ENCODE measurements at regions not wholly inside any gene's neighbourhood (a gene's known extent, or its start where the extent isn't known, plus 50 kb on each side); places are given as distances from the start of the nearest gene placed in this dataset.

DNA sequence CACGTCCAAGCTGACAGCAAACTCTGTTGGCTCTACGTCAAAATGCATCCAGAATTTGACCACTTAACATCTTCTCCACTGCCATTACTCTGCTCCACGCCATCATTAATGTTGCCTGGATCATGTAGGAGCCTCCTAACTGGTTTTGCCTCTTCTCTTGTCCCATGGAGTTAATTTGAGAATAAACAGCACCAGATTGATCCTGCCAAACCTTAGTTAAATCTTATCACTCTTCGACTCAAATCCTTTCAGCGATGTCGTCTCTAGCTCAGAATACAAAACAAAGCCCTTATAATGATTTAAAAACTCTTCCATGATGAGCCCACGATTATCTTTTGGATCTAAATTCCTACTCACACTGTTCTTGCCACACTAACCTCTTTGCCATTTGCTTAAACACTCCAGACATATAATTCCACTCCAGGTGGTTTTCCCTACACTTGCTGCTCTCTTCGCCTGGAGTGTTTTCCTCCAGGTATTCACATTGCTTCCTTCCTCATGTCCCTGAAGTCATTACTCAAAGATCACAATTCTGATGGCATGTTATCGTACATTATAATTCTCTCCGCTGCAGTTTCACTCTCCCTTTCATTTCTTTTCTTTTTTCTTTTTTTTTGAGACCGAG, 90.7 kb upstream of the KCNK2 start:
- ATAC-seq (ENCODE audit: low read depth) (no peak), DNase-seq (no peak)
- POLR2A ChIA-PET, result no interaction called here
- Histone ChIP-seq H3K27me3 (replicated peaks in 1 of 4; ENCODE audit: control extremely low read depth in 1 of 4, control insufficient read depth in 3 of 4, insufficient read depth in 4 of 4, low read length in 3 of 4) (no peaks in the 10 kb centered on the region), H3K9me3 (ENCODE audit: control extremely low read depth in 1 of 3, control insufficient read depth in 2 of 3, insufficient read depth in 1 of 3, low read length in 2 of 3) (no peaks in the 10 kb centered on the region), H3K27ac (ENCODE audit: low read length in 2 of 2) (no peak overlapping the region), H3K4me3 (ENCODE audit: control extremely low read depth in 1 of 5, extremely low read depth in 1 of 5, insufficient read depth in 1 of 5, low read depth in 2 of 5, low read length in 4 of 5) (no peak overlapping the region), H3K79me2 (ENCODE audit: control insufficient read depth, insufficient read depth, low read length) (no peaks in the 10 kb centered on the region), H3K9ac (ENCODE audit: low read length) (no peak overlapping the region), H4K20me1 (ENCODE audit: control insufficient read depth, insufficient read depth, low read length, poor library complexity, severe bottlenecking) (no peaks in the 10 kb centered on the region), H3K4me2 (replicated peaks; ENCODE audit: low read depth, low read length, poor library complexity, severe bottlenecking) (no peak overlapping the region), H3K4me1 (ENCODE audit: control insufficient read depth in 2 of 2, insufficient read depth in 2 of 2, low read length in 2 of 2) (no peaks in the 10 kb centered on the region), H3K36me3 (replicated peaks in 1 of 2; ENCODE audit: control extremely low read depth in 1 of 2, control insufficient read depth in 1 of 2, extremely low read depth in 1 of 2, insufficient read depth in 2 of 2, low read length in 1 of 2) (no peaks in the 10 kb centered on the region), H2AFZ (ENCODE audit: insufficient read depth, low read depth, low read length, poor library complexity, severe bottlenecking) (no peak overlapping the region)
- intact Hi-C loops (cut with micrococcal nuclease), result no loop called here
- no peaks in the 10 kb centered on the region for H3K9me3 Mint-ChIP-seq (ENCODE audit: insufficient read depth)
- CTCF ChIA-PET, result no interaction called here
- no peaks in the 10 kb centered on the region for H3K27me3 Mint-ChIP-seq
- H3K4me1 Mint-ChIP-seq, result no peaks in the 10 kb centered on the region
- H3K4me3 Mint-ChIP-seq, result no peak overlapping the region
- TF ChIP-seq, protein P1, sequence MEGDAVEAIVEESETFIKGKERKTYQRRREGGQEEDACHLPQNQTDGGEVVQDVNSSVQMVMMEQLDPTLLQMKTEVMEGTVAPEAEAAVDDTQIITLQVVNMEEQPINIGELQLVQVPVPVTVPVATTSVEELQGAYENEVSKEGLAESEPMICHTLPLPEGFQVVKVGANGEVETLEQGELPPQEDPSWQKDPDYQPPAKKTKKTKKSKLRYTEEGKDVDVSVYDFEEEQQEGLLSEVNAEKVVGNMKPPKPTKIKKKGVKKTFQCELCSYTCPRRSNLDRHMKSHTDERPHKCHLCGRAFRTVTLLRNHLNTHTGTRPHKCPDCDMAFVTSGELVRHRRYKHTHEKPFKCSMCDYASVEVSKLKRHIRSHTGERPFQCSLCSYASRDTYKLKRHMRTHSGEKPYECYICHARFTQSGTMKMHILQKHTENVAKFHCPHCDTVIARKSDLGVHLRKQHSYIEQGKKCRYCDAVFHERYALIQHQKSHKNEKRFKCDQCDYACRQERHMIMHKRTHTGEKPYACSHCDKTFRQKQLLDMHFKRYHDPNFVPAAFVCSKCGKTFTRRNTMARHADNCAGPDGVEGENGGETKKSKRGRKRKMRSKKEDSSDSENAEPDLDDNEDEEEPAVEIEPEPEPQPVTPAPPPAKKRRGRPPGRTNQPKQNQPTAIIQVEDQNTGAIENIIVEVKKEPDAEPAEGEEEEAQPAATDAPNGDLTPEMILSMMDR (IDR thresholded peaks at IDR 0.05), result no peak
- no peak for TF ChIP-seq EZH2 (IDR thresholded peaks at IDR 0.05; ENCODE audit: borderline replicate concordance, insufficient read depth, low read depth, low read length, poor library complexity, severe bottlenecking)
- 78% methylated on average over 11 of the region's 11 CpGs for WGBS (ENCODE audit: insufficient coverage)
- no peak overlapping the region for H3K27ac Mint-ChIP-seq

- no peak overlapping the region for H2AFZ ChIP-seq (ENCODE audit: insufficient read depth, low read depth, low read length, poor library complexity, severe bottlenecking)
- H3K9me3 ChIP-seq (ENCODE audit: control extremely low read depth in 1 of 3, control insufficient read depth in 2 of 3, insufficient read depth in 1 of 3, low read length in 2 of 3), result no peaks in the 10 kb centered on the region
- no peak overlapping the region for H3K4me3 ChIP-seq (ENCODE audit: control extremely low read depth in 1 of 5, extremely low read depth in 1 of 5, insufficient read depth in 1 of 5, low read depth in 2 of 5, low read length in 4 of 5)
- Mint-ChIP-seq H3K27me3 (no peaks in the 10 kb centered on the region), H3K9me3 (ENCODE audit: insufficient read depth) (no peaks in the 10 kb centered on the region), H3K4me1 (no peaks in the 10 kb centered on the region), H3K4me3 (no peak overlapping the region), H3K27ac (no peak overlapping the region)
- intact Hi-C loops (cut with micrococcal nuclease), result no loop called here
- no peak for DNase-seq
- CTCF ChIA-PET, result no interaction called here
- H3K27ac ChIP-seq (ENCODE audit: low read length in 2 of 2), result no peak overlapping the region
- POLR2A ChIA-PET, result no interaction called here
- H3K27me3 ChIP-seq (replicated peaks in 1 of 4; ENCODE audit: control extremely low read depth in 1 of 4, control insufficient read depth in 3 of 4, insufficient read depth in 4 of 4, low read length in 3 of 4), result no peaks in the 10 kb centered on the region
- TF ChIP-seq EZH2 (IDR thresholded peaks at IDR 0.05; ENCODE audit: borderline replicate concordance, insufficient read depth, low read depth, low read length, poor library complexity, severe bottlenecking), result no peak
- TF ChIP-seq, protein P1 (IDR thresholded peaks at IDR 0.05), result no peak
- no peaks in the 10 kb centered on the region for H3K36me3 ChIP-seq (replicated peaks in 1 of 2; ENCODE audit: control extremely low read depth in 1 of 2, control insufficient read depth in 1 of 2, extremely low read depth in 1 of 2, insufficient read depth in 2 of 2, low read length in 1 of 2)
- ATAC-seq (ENCODE audit: low read depth), result no peak
- no peak overlapping the region for H3K4me2 ChIP-seq (replicated peaks; ENCODE audit: low read depth, low read length, poor library complexity, severe bottlenecking)
- H3K79me2 ChIP-seq (ENCODE audit: control insufficient read depth, insufficient read depth, low read length), result no peaks in the 10 kb centered on the region
- H4K20me1 ChIP-seq (ENCODE audit: control insufficient read depth, insufficient read depth, low read length, poor library complexity, severe bottlenecking), result no peaks in the 10 kb centered on the region
- H3K9ac ChIP-seq (ENCODE audit: low read length), result no peak overlapping the region
- no peaks in the 10 kb centered on the region for H3K4me1 ChIP-seq (ENCODE audit: control insufficient read depth in 2 of 2, insufficient read depth in 2 of 2, low read length in 2 of 2)
Measured at GRCh38 chr1:214993419-214993818, 89.1 kb upstream of the KCNK2 start.
